ENCODE measurements at regions not wholly inside any gene's neighbourhood (a gene's known extent, or its start where the extent isn't known, plus 50 kb on each side); places are given as distances from the start of the nearest gene placed in this dataset.

DNA sequence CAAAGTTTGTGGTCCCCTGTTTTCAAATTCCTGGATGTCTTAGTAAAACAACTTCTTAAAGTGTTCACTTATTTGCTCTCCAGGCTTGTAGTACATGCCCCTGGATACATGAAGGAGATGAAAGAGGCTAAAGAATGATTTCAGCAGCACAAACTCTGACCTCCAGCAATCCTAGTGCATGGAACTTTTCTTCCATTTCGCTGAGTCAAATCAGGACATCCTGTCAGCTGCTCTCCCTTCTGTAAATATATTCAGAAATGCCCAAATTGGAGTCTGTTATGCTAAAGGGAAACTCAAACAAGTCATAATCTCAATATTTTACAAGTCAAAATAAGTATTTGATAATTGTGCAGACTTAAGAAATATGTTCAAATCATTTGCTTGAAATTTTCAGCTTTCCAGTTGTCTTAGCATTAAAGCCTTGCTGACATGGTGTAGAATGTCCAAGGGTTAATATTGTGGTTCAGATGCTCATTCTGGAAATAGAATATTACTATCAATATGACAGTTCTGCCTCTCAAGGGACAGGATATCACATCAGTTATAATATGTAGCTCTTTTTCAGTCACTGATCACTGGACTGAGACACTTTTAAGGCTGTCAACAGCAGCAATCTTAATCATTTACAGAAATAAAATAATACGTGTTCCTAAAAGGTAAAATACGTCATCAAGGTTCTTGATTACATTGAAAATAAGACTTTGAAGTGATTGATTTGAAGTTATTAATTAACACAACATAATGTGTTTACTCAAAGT lies 1157.3 kb downstream of the PLA2G4A start:
- no peak for TF ChIP-seq POLR2AphosphoS5 (IDR thresholded peaks at IDR 0.05; ENCODE audit: borderline replicate concordance, low read depth, low read length)
- no peak for TF ChIP-seq EZH2 (IDR thresholded peaks at IDR 0.05)
- no peak for TF ChIP-seq FOXP2 (optimal IDR thresholded peaks at IDR 0.05; ENCODE audit: control extremely low read depth, extremely low read length, insufficient read depth)

Data from SK-N-MC (cell line).